Fibroblast of mammary gland (primary cell): ENCODE measurements at regions not wholly inside any gene's neighbourhood (a gene's known extent, or its start where the extent isn't known, plus 50 kb on each side); places are given as distances from the start of the nearest gene placed in this dataset.
"Not testable (repeated sequence)": the region's sequence is repeated elsewhere in the genome, so short reads cannot be mapped to it uniquely, and the experiment has no call there.

ENCODE experiments used
- DNase-seq: peaks from one replicate; pipeline ENCODE4 v3.0.0-alpha.2; 2010; ENCODE audit warnings: low read depth
- H3K4me3 ChIP-seq: 2 replicates; pipeline ENCODE4 v1.5.1; 2011; ENCODE audit warnings: low read depth, mild to moderate bottlenecking, low read length, moderate library complexity; ENCODE audit not compliant: control insufficient read depth
- CTCF ChIP-seq: conservative IDR thresholded peaks from 2 replicates; pipeline ENCODE4 v1.5.1; 2011; ENCODE audit warnings: low read depth, low read length, inconsistent platforms; ENCODE audit not compliant: control insufficient read depth, insufficient read depth

DNA sequence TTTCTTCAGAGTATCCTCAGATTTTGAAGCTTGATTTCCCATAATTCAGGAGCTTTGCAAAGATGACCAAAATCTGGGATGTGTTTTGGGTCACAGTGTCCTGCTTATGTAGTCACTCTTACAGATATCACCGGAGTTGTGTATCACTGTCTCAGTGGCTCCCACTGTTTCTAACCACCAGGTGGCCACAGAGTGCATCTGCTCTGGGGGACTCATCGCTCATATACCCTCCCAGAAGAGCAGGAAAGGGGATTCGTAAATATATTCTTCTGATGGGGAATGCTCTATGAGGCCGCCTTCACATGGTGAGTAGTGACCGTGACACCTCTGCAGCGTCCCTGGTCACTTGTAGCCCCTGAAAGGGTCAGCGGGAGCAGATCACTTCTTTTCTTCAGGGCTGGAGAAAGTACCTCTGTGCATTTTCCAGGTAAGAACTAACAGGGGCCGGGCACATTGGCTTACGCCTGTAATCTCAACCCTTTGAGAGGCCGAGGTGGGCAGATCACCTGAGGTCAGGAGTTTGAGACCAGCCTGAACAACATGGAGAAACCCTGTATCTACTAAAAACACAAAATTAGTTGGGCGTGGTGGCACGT lies 249.4 kb upstream of the NOTCH2NLA start:
- TF ChIP-seq CTCF = peak; percentile 57
- peak; percentile 11 for DNase-seq
- not testable (repeated sequence) for H3K4me3 ChIP-seq

- H3K4me3 ChIP-seq, DNase-seq: not testable (repeated sequence)
These were observed 246.3 kb upstream of the NOTCH2NLA start for GRCh38 chr1:146475086-146475485.

DNA sequence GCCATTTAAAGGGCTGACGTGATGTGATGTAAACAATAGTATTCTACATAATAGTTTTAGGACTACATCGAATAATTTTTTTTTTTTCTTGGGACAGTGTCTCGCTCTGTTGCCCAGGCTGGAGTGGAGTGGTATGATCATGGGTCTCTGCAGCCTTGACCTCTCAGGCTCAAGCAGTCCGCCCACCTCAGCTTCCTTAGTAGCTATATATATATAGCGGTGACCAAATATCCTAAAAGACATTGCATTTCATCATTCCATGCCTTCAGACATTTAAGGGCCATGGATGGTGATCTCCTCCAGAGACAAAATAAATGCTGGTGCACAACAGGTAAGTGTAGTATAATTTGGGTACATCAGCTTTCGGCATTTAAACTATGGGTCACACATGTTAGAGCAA lies 245.4 kb upstream of the NOTCH2NLA start:
- not testable (repeated sequence) for H3K4me3 ChIP-seq, DNase-seq

GRCh38 chr1:146472192-146472861 lies 243.5 kb upstream of the NOTCH2NLA start:
- H3K4me3 ChIP-seq = peak overlapping the region; percentile 41
- DNase-seq = peak; percentile 30

GRCh38 chr1:146459939-146460338 lies 231.1 kb upstream of the NOTCH2NLA start:
- not testable (repeated sequence) for DNase-seq, H3K4me3 ChIP-seq

GRCh38 chr1:146459308-146459707 lies 230.5 kb upstream of the NOTCH2NLA start:
- not testable (repeated sequence) for DNase-seq, H3K4me3 ChIP-seq

DNA sequence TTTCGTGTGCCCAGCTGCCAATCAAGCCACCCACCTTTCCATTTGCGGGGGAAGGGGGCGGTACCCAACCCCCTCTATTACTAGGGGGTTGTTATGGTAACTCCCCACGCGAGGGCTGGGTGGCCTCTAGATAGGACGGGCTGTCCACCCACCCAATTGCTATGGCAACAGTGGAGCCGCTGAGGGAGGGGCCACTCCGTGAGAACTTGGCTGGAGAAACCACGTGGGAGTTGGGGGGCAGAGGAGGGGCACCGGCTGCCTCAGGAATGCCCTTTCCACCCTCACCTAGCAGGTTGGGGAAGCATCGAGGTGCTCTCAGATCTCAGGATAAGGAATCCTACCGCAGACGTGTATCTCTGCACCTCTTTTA lies 220.0 kb upstream of the NOTCH2NLA start:
- H3K4me3 ChIP-seq, DNase-seq: not testable (repeated sequence)

- DNase-seq, H3K4me3 ChIP-seq: not testable (repeated sequence)
These were observed 219.5 kb upstream of the NOTCH2NLA start for GRCh38 chr1:146448212-146448876.

- peak; percentile 2 for DNase-seq
- H3K4me3 ChIP-seq = peak overlapping the region; percentile 40
These were observed 215.0 kb upstream of the NOTCH2NLA start for GRCh38 chr1:146443871-146444222.

DNA sequence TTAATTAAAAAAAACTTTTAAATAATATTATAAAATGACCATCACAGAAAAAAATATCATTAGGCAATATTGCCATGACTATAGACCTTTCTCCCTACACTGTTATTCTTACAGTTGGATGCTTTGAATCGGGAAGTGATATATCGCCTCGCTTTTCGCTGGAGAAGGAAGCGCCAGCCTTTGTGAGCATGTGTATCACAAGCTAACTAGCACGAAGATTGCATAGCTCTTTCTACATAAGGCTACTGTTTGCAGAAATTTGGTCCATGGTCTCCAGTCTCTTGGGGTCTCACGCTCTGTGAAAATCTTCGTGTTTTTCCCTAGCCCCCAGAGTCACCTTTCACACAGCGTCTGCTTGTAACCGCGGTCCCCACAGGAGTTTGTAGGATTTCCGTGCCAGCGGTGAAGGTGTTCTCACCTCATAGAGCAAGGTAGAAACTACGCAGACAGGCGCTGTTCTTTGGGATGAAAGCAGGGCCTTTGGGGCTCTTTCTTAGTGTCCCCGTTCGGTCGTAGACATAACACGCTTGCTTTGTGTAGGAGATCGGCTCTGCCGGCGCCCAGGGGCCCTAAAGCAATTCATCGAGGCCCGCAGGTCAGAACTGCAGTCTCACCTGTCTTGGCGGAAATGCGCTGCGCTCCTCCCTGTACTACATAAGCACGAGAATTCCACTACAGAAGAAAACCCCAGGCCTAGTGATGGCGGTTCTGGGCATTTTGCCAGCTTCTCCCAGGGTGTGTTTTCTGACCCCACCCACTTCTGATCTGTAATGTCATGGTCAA lies 214.5 kb upstream of the NOTCH2NLA start:
- not testable (repeated sequence) for H3K4me3 ChIP-seq, DNase-seq

GRCh38 chr1:146438543-146438942 lies 209.7 kb upstream of the NOTCH2NLA start:
- not testable (repeated sequence) for DNase-seq, H3K4me3 ChIP-seq

GRCh38 chr1:146416642-146417041 lies 187.8 kb upstream of the NOTCH2NLA start:
- H3K4me3 ChIP-seq, DNase-seq: not testable (repeated sequence)

GRCh38 chr1:146415017-146415416 lies 186.2 kb upstream of the NOTCH2NLA start:
- DNase-seq, H3K4me3 ChIP-seq: not testable (repeated sequence)

DNA sequence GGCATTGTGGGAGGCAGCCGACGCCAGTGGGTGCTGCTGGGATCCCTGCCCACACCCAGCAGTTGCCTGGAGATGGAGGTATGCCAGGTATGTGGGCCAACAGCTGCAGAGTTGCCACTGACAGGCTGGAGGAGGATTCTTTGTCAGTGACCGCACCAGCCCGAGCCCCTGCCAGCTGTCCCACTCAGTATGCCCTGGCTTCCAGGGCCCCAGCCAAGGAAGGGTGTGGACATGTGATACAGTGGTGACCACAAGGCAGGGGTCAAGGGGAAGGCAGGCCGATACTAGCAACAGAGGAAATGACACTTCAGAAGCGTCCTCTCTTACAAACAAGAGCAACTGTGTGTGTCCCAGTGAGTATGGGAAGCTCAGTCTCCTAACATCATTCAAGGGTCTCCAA lies 185.1 kb upstream of the NOTCH2NLA start:
- not testable (repeated sequence) for DNase-seq, H3K4me3 ChIP-seq

- H3K4me3 ChIP-seq, DNase-seq: not testable (repeated sequence)
These were observed 183.1 kb upstream of the NOTCH2NLA start for GRCh38 chr1:146411923-146412322.

DNA sequence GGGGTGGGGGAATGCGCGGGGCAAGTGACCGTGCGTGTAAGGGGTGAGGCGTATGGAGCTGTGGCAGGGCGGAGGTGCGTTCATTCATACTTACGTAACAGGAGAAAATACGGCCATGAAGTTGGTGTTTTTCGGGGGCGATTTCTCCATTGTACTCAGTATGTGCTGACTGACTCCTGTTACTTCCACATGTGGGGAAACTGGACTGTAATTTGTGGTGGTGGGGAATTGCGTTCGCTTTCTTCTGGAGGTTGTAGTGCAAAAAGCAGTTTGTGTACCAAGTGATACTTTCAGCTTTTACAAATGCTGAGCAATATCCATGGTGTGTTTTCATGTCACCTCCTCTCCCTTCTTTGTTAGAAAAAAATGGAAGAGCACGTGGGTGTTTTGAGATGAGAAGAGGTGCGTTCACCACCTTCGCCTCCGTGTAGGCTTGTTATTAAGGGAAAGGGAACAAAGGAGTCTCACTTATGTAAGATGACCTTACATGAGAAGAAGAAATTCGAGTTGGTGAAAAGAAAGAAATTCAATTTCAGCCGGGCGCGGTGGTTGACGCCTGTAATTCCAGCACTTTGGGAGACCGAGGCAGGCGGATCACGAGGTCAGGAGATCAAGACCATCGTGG lies 181.1 kb upstream of the NOTCH2NLA start:
- DNase-seq = peak; percentile 91
- not testable (repeated sequence) for H3K4me3 ChIP-seq
